ENCODE measurements at regions not wholly inside any gene's neighbourhood (a gene's known extent, or its start where the extent isn't known, plus 50 kb on each side); places are given as distances from the start of the nearest gene placed in this dataset.

- TF ChIP-seq CTCF (IDR thresholded peaks at IDR 0.05) (no peak), ZFX (IDR thresholded peaks at IDR 0.05; ENCODE audit: borderline replicate concordance) (no peak)
These were observed 498.2 kb downstream of the PLPP3 start for GRCh38 chr1:56081173-56081572.

Measured in 22Rv1 (cell line).